GM13977 (cell line): ENCODE measurements at regions not wholly inside any gene's neighbourhood (a gene's known extent, or its start where the extent isn't known, plus 50 kb on each side); places are given as distances from the start of the nearest gene placed in this dataset.

ENCODE experiments used
- DNase-seq: peaks from one replicate; pipeline ENCODE4 v3.0.0; 2012; ENCODE audit warnings: low spot score
- CTCF ChIP-seq: IDR thresholded peaks from 2 replicates; pipeline ENCODE4 v1.5.1; 2012; ENCODE audit warnings: mild to moderate bottlenecking, control low read depth; ENCODE audit not compliant: insufficient read depth; ENCODE audit errors: extremely low read depth, missing control alignments
- in situ Hi-C: fragments of 300-500 bp; cut with MboI; formaldehyde crosslinking; loops from one replicate; pipeline ENCODE4 v1.12.0; 2022; ENCODE audit warnings: low sequenced_read_pairs, low pct_unique_long_range_greater_than_20kb, mixed read lengths, inconsistent platforms; ENCODE audit not compliant: unreplicated experiment

GRCh38 chr5:121624035-121624434 is 227.6 kb upstream of the FTMT start:
- no peak for TF ChIP-seq CTCF
- in situ Hi-C loops = no loop called here
- DNase-seq = no peak

GRCh38 chr5:121628783-121629182 is 222.9 kb upstream of the FTMT start:
- in situ Hi-C loops = no loop called here
- no peak for DNase-seq
- TF ChIP-seq CTCF = no peak

- no peak for DNase-seq
- in situ Hi-C loops = no loop called here
- no peak for TF ChIP-seq CTCF
These were observed 221.3 kb upstream of the FTMT start for GRCh38 chr5:121630402-121630801.

- in situ Hi-C loops = no loop called here
- no peak for TF ChIP-seq CTCF
These were observed 216.7 kb upstream of the FTMT start for GRCh38 chr5:121634946-121635345.

GRCh38 chr5:121638126-121638525 is 213.6 kb upstream of the FTMT start:
- in situ Hi-C loops = no loop called here
- no peak for DNase-seq
- no peak for TF ChIP-seq CTCF

More at GRCh38 chr5:121634946-121635345, 216.7 kb upstream of the FTMT start:
- DNase-seq = no peak

DNA sequence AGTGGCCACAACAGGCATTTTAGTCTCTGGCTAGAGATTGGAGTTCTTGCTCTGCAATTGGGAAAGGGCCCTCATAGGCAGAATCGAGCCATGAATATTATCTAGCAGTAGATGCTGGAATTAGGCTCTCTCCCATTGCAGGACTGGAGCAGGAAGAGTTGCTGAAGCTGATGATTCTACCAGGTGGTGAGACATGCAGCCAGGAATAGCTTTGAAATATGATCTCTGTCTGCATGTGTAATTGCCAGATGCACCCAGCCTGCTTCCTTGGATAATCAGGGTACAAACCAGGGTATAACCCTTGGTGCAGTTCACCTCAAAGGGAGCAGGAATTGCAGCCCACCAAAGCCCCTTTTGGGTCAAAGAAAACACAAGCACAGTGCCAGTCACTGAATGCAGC is 211.4 kb upstream of the FTMT start:
- TF ChIP-seq CTCF = no peak
- no peak for DNase-seq
- in situ Hi-C loops = no loop called here

DNA sequence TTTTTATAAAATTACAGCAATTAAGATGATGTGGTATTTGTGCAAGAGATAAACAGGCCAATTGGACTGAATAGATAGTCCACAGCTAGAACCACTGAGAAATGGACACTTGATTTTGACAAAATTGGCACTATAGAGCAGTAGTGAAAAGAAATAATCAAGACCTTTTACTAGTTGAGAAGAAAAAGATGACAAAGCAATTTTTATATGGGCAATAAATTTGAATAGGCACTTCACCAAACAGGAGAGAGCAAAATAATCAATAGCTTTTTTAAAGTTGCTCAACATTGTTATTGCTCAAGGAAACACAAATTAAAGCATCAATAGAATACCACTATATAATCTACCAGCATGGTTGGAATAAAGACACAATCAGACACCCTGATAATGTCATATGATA is 193.5 kb upstream of the FTMT start:
- no peak for DNase-seq
- in situ Hi-C loops = no loop called here

More for the DNA sequence above, 193.5 kb upstream of the FTMT start:
- no peak for TF ChIP-seq CTCF
